GM18520 (cell line): ENCODE measurements at regions not wholly inside any gene's neighbourhood (a gene's known extent, or its start where the extent isn't known, plus 50 kb on each side); places are given as distances from the start of the nearest gene placed in this dataset.

Source experiments
- ATAC-seq: cut with Tn5 transposase; IDR thresholded peaks from one replicate; pipeline ENCODE4 v1.9.1; 2021; ENCODE audit not compliant: unreplicated experiment

- ATAC-seq, result no peak
These were observed 660.9 kb upstream of the LMO3 start for GRCh38 chr12:17266856-17267255.

GRCh38 chr12:17264603-17265002 is 658.6 kb upstream of the LMO3 start:
- no peak for ATAC-seq

GRCh38 chr12:17239874-17240273 is 633.9 kb upstream of the LMO3 start:
- no peak for ATAC-seq

- no peak for ATAC-seq
These were observed 630.0 kb upstream of the LMO3 start for GRCh38 chr12:17235996-17236395.

- no peak for ATAC-seq
These were observed 610.0 kb upstream of the LMO3 start for GRCh38 chr12:17215759-17216570.

GRCh38 chr12:17214929-17215328 is 609.0 kb upstream of the LMO3 start:
- ATAC-seq, result no peak

GRCh38 chr12:17206553-17206952 is 600.6 kb upstream of the LMO3 start:
- ATAC-seq, result no peak

- no peak for ATAC-seq
These were observed 598.5 kb upstream of the LMO3 start for GRCh38 chr12:17204289-17205054.

- no peak for ATAC-seq
These were observed 597.5 kb upstream of the LMO3 start for GRCh38 chr12:17203497-17203896.

- ATAC-seq, result no peak
These were observed 592.0 kb upstream of the LMO3 start for GRCh38 chr12:17197971-17198370.

GRCh38 chr12:17192721-17193120 is 586.8 kb upstream of the LMO3 start:
- ATAC-seq, result no peak

GRCh38 chr12:17169726-17170471 is 563.9 kb upstream of the LMO3 start:
- no peak for ATAC-seq

GRCh38 chr12:17159506-17160300 is 553.7 kb upstream of the LMO3 start:
- ATAC-seq, result no peak

GRCh38 chr12:17158201-17158600 is 552.2 kb upstream of the LMO3 start:
- ATAC-seq, result no peak

- no peak for ATAC-seq
These were observed 546.0 kb upstream of the LMO3 start for GRCh38 chr12:17151917-17152316.

- no peak for ATAC-seq
These were observed 542.7 kb upstream of the LMO3 start for GRCh38 chr12:17148706-17149105.

GRCh38 chr12:17142856-17143255 is 536.9 kb upstream of the LMO3 start:
- no peak for ATAC-seq

GRCh38 chr12:17139931-17140330 is 534.0 kb upstream of the LMO3 start:
- ATAC-seq, result no peak

GRCh38 chr12:17137396-17137795 is 531.4 kb upstream of the LMO3 start:
- ATAC-seq, result no peak

- ATAC-seq, result no peak
These were observed 528.4 kb upstream of the LMO3 start for GRCh38 chr12:17134315-17134714.

- ATAC-seq, result no peak
These were observed 526.4 kb upstream of the LMO3 start for GRCh38 chr12:17132336-17132735.
